ENCODE measurements at regions not wholly inside any gene's neighbourhood (a gene's known extent, or its start where the extent isn't known, plus 50 kb on each side); places are given as distances from the start of the nearest gene placed in this dataset.

DNA sequence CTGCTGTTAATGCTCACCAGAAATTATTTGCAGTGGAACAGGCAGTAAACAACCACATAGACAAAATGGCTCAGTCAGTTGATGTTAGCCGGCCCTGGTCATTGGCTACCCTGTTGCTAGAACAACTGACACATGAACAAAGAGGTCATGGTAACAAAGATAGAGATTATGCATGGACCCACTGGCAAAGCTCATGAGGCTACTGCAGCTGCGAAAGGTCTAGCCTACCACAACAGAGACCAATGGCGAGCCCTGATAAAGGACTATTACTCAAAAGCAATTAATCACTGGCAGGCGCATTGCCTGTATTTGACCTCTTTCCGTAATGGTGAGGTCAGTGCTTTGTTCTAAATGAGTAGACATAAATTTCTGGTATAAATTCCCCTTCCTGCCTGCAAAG, 474.2 kb downstream of the DSC3 start:
- DNase-seq (ENCODE audit: low spot score), result no peak
- TF ChIP-seq, protein P1, sequence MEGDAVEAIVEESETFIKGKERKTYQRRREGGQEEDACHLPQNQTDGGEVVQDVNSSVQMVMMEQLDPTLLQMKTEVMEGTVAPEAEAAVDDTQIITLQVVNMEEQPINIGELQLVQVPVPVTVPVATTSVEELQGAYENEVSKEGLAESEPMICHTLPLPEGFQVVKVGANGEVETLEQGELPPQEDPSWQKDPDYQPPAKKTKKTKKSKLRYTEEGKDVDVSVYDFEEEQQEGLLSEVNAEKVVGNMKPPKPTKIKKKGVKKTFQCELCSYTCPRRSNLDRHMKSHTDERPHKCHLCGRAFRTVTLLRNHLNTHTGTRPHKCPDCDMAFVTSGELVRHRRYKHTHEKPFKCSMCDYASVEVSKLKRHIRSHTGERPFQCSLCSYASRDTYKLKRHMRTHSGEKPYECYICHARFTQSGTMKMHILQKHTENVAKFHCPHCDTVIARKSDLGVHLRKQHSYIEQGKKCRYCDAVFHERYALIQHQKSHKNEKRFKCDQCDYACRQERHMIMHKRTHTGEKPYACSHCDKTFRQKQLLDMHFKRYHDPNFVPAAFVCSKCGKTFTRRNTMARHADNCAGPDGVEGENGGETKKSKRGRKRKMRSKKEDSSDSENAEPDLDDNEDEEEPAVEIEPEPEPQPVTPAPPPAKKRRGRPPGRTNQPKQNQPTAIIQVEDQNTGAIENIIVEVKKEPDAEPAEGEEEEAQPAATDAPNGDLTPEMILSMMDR (IDR thresholded peaks at IDR 0.05), result no peak

DNA sequence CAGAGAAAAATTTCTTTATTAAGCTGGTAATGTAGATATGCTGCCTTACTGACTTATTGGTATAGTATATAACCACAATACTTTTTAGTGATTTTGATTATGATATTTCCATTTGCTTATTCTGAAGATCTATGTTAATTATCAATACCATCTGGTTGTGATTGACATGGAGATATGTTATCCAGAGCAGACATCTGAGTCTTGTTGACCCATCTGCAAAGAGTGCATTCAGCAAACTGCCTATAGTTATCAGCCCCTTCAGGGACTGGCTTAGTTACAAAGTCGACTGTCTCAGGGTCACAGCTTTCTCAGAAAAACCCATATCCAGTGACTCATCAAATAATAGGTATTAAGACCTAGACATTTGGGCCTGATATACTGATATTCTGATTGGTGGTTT, 475.7 kb downstream of the DSC3 start:
- TF ChIP-seq, protein P1 (IDR thresholded peaks at IDR 0.05), result no peak
- Histone ChIP-seq H3K27ac (no peak overlapping the region), H3K4me3 (no peak overlapping the region)
- no peak for DNase-seq (ENCODE audit: low spot score)

More for the DNA sequence above, 474.2 kb downstream of the DSC3 start:
- H3K27ac ChIP-seq, result no peak overlapping the region
- H3K4me3 ChIP-seq, result no peak overlapping the region

DNA sequence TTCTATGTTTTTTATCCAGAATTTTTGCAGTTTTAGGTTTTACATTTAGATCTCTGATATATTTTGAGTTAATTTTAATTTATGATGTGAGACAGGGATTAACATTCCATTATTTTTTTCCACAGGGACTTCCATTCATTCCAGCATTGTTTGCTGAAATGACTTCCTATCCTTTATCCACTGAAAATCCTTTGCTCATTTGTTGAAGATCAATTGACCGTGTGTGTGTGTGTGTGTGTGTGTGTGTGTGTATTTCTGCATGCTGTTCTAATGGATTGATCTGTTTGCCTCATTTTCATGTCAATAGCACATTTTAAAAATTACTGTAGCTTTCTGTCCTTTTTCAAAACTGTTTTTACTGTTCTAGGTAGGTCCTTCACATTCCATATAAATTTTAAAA, 480.3 kb downstream of the DSC3 start:
- Histone ChIP-seq H3K27ac (no peak overlapping the region), H3K4me3 (no peak overlapping the region)
- TF ChIP-seq, protein P1 (IDR thresholded peaks at IDR 0.05), result no peak
- DNase-seq (ENCODE audit: low spot score), result no peak

DNA sequence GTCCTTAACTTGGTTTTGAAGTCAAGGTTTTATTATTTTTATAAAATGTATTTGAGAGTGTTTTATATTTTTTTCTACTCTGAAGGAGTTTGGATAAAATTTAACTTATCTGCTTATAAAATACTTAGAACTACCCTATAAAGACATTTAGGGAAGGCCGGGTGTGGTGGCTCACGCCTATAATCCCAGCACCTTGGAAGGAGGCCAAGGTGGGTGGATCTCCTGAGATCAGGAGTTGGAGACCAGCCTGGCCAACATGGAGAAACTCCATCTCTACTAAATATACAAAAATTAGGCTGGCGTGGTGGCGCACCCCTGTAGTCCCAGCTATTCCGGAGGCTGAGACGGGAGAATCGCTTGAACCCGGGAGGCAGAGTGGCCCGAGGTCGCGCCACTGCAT, 486.4 kb downstream of the DSC3 start:
- Histone ChIP-seq H3K4me3 (no peak overlapping the region), H3K27ac (no peak overlapping the region)
- TF ChIP-seq, protein P1 (IDR thresholded peaks at IDR 0.05), result no peak
- DNase-seq (ENCODE audit: low spot score), result no peak

DNA sequence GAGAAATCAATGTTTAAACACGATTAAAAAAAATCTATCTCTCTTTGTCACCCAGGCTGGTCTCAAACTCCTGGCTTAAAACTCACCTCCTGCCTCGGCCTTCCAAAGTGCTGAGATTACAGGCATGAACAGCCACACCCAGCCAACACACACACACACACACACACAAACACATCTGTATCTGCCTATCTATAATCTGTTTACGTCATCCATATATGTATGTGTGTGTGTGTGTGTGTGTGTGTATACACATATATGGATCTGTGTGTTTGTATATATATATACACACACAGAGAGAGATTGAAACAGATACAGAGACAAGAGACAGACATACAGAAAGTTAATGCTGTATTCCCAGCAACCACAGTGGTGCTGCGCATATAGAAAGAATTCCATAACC, 497.1 kb downstream of the DSC3 start:
- H3K4me3 ChIP-seq, result no peak overlapping the region
- no peak overlapping the region for H3K27ac ChIP-seq
- no peak for DNase-seq (ENCODE audit: low spot score)
- TF ChIP-seq, protein P1 (IDR thresholded peaks at IDR 0.05), result no peak

DNA sequence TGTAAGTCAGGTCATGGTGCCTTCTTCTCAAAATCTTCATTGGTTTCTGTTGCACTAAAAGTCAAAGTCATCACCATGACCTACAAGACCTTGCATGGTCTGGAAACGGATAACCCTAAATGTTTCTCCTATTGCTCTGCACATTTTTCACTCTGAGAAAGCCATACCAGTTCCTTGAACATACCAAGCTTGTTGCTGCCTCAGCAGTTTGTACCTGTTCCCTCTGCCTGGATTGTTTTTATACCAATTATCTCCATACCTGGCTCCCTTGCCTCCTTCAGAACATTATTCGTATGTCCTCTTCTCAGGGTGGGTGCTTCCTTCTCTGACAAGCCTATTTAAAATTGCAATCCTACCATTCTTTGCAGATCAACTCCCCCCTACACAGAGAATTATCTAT, 498.4 kb downstream of the DSC3 start:
- TF ChIP-seq, protein P1 (IDR thresholded peaks at IDR 0.05), result no peak
- Histone ChIP-seq H3K4me3 (no peak overlapping the region), H3K27ac (no peak overlapping the region)
- no peak for DNase-seq (ENCODE audit: low spot score)

DNA sequence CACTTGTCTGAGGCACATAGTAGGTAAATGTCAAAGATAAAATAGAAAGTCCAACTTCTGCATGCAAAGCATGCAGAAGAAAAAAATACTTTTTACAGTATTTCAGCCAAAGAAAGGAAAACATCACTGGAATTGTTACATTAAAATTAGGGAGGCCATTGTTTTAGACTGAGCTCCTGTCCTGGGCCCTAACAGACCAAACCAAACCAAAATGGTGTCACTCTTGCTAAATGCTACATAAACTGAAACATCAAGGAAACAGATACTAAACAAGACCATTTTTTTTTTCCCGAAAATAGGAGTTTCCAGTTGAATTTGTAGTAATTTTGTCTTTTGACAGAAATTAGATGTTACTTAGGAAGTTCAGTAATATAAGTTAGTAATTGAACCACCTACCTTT, 508.8 kb downstream of the DSC3 start:
- TF ChIP-seq, protein P1 (IDR thresholded peaks at IDR 0.05), result no peak
- DNase-seq (ENCODE audit: low spot score), result no peak
- H3K27ac ChIP-seq, result no peak overlapping the region

More for the DNA sequence above, 508.8 kb downstream of the DSC3 start:
- H3K4me3 ChIP-seq, result no peak overlapping the region
